ENCODE measurements at regions not wholly inside any gene's neighbourhood (a gene's known extent, or its start where the extent isn't known, plus 50 kb on each side); places are given as distances from the start of the nearest gene placed in this dataset.

- no peak for DNase-seq (ENCODE audit: low read depth, low spot score)
Observed at GRCh38 chr2:235348329-235348728, 145.5 kb upstream of the AGAP1 start.

GRCh38 chr2:235350234-235350633, 143.6 kb upstream of the AGAP1 start:
- in situ Hi-C loops (cut with HindIII; ENCODE audit: low pct_unique_long_range_greater_than_20kb, low sequenced_read_pairs): no loop called here
- DNase-seq (ENCODE audit: low read depth, low spot score): no peak

More at GRCh38 chr2:235348329-235348728, 145.5 kb upstream of the AGAP1 start:
- in situ Hi-C loops (cut with HindIII; ENCODE audit: low pct_unique_long_range_greater_than_20kb, low sequenced_read_pairs): no loop called here

GRCh38 chr2:235352541-235352940, 141.3 kb upstream of the AGAP1 start:
- no peak for DNase-seq (ENCODE audit: low read depth, low spot score)
- in situ Hi-C loops (cut with HindIII; ENCODE audit: low pct_unique_long_range_greater_than_20kb, low sequenced_read_pairs): no loop called here

GRCh38 chr2:235357881-235358280, 136.0 kb upstream of the AGAP1 start:
- in situ Hi-C loops (cut with HindIII; ENCODE audit: low pct_unique_long_range_greater_than_20kb, low sequenced_read_pairs): no loop called here
- no peak for DNase-seq (ENCODE audit: low read depth, low spot score)

- in situ Hi-C loops (cut with HindIII; ENCODE audit: low pct_unique_long_range_greater_than_20kb, low sequenced_read_pairs): no loop called here
- DNase-seq (ENCODE audit: low read depth, low spot score): no peak
Observed at GRCh38 chr2:235358981-235359471, 134.8 kb upstream of the AGAP1 start.

GRCh38 chr2:235360446-235360845, 133.4 kb upstream of the AGAP1 start:
- in situ Hi-C loops (cut with HindIII; ENCODE audit: low pct_unique_long_range_greater_than_20kb, low sequenced_read_pairs): no loop called here
- DNase-seq (ENCODE audit: low read depth, low spot score): no peak

- in situ Hi-C loops (cut with HindIII; ENCODE audit: low pct_unique_long_range_greater_than_20kb, low sequenced_read_pairs): no loop called here
- no peak for DNase-seq (ENCODE audit: low read depth, low spot score)
Observed at GRCh38 chr2:235365743-235366142, 128.1 kb upstream of the AGAP1 start.

- in situ Hi-C loops (cut with HindIII; ENCODE audit: low pct_unique_long_range_greater_than_20kb, low sequenced_read_pairs): no loop called here
- no peak for DNase-seq (ENCODE audit: low read depth, low spot score)
Observed at GRCh38 chr2:235366390-235366789, 127.5 kb upstream of the AGAP1 start.

GRCh38 chr2:235366807-235367206, 127.0 kb upstream of the AGAP1 start:
- no peak for DNase-seq (ENCODE audit: low read depth, low spot score)
- in situ Hi-C loops (cut with HindIII; ENCODE audit: low pct_unique_long_range_greater_than_20kb, low sequenced_read_pairs): no loop called here

- in situ Hi-C loops (cut with HindIII; ENCODE audit: low pct_unique_long_range_greater_than_20kb, low sequenced_read_pairs): no loop called here
- no peak for DNase-seq (ENCODE audit: low read depth, low spot score)
Observed at GRCh38 chr2:235371018-235371417, 122.8 kb upstream of the AGAP1 start.

GRCh38 chr2:235373171-235373570, 120.7 kb upstream of the AGAP1 start:
- DNase-seq (ENCODE audit: low read depth, low spot score): no peak

GRCh38 chr2:235377176-235377575, 116.7 kb upstream of the AGAP1 start:
- DNase-seq (ENCODE audit: low read depth, low spot score): no peak
- in situ Hi-C loops (cut with HindIII; ENCODE audit: low pct_unique_long_range_greater_than_20kb, low sequenced_read_pairs): no loop called here

More at GRCh38 chr2:235373171-235373570, 120.7 kb upstream of the AGAP1 start:
- in situ Hi-C loops (cut with HindIII; ENCODE audit: low pct_unique_long_range_greater_than_20kb, low sequenced_read_pairs): no loop called here

GRCh38 chr2:235378246-235378645, 115.6 kb upstream of the AGAP1 start:
- DNase-seq (ENCODE audit: low read depth, low spot score): peak; percentile 21
- in situ Hi-C loops (cut with HindIII; ENCODE audit: low pct_unique_long_range_greater_than_20kb, low sequenced_read_pairs): no loop called here

- in situ Hi-C loops (cut with HindIII; ENCODE audit: low pct_unique_long_range_greater_than_20kb, low sequenced_read_pairs): no loop called here
- no peak for DNase-seq (ENCODE audit: low read depth, low spot score)
Observed at GRCh38 chr2:235378944-235379343, 114.9 kb upstream of the AGAP1 start.

- in situ Hi-C loops (cut with HindIII; ENCODE audit: low pct_unique_long_range_greater_than_20kb, low sequenced_read_pairs): no loop called here
Observed at GRCh38 chr2:235381261-235381912, 112.5 kb upstream of the AGAP1 start.

GRCh38 chr2:235382179-235382578, 111.7 kb upstream of the AGAP1 start:
- no peak for DNase-seq (ENCODE audit: low read depth, low spot score)
- in situ Hi-C loops (cut with HindIII; ENCODE audit: low pct_unique_long_range_greater_than_20kb, low sequenced_read_pairs): no loop called here

More at GRCh38 chr2:235381261-235381912, 112.5 kb upstream of the AGAP1 start:
- DNase-seq (ENCODE audit: low read depth, low spot score): no peak

- in situ Hi-C loops (cut with HindIII; ENCODE audit: low pct_unique_long_range_greater_than_20kb, low sequenced_read_pairs): no loop called here
- no peak for DNase-seq (ENCODE audit: low read depth, low spot score)
Observed at GRCh38 chr2:235382601-235383000, 111.2 kb upstream of the AGAP1 start.

GRCh38 chr2:235383272-235383843, 110.5 kb upstream of the AGAP1 start:
- in situ Hi-C loops (cut with HindIII; ENCODE audit: low pct_unique_long_range_greater_than_20kb, low sequenced_read_pairs): no loop called here
- no peak for DNase-seq (ENCODE audit: low read depth, low spot score)

- in situ Hi-C loops (cut with HindIII; ENCODE audit: low pct_unique_long_range_greater_than_20kb, low sequenced_read_pairs): no loop called here
- no peak for DNase-seq (ENCODE audit: low read depth, low spot score)
Observed at GRCh38 chr2:235384624-235385023, 109.2 kb upstream of the AGAP1 start.
